ENCODE measurements at regions not wholly inside any gene's neighbourhood (a gene's known extent, or its start where the extent isn't known, plus 50 kb on each side); places are given as distances from the start of the nearest gene placed in this dataset.

- ChIA-PET POLR2A (no interaction called here), CTCF (no interaction called here)
- Histone ChIP-seq H3K27ac (ENCODE audit: extremely low read depth, low read depth, low read length) (no peak overlapping the region), H3K36me3 (ENCODE audit: control insufficient read depth in 2 of 2, insufficient read depth in 1 of 2, low read length in 2 of 2) (no peaks in the 10 kb centered on the region), H3K9me3 (ENCODE audit: control insufficient read depth, insufficient read depth, low read depth, low read length) (no peaks in the 10 kb centered on the region), H3K4me3 (ENCODE audit: low read depth, low read length) (no peak overlapping the region), H3K4me1 (ENCODE audit: control insufficient read depth, insufficient read depth, low read length) (no peaks in the 10 kb centered on the region)
- TF ChIP-seq PRDM2 (tag by site-specific recombination; IDR thresholded peaks at IDR 0.05; ENCODE audit: borderline replicate concordance) (no peak), ZNF426 (tag by site-specific recombination; IDR thresholded peaks at IDR 0.05) (no peak), ZNF24 (tag by site-specific recombination; IDR thresholded peaks at IDR 0.05) (no peak)
These were observed 357.2 kb downstream of the COL11A1 start for GRCh38 chr1:102751111-102751510.

- no peak overlapping the region for H3K4me3 ChIP-seq (ENCODE audit: low read depth, low read length)
- H3K4me1 ChIP-seq (ENCODE audit: control insufficient read depth, insufficient read depth, low read length) = no peaks in the 10 kb centered on the region
- H3K9me3 ChIP-seq (ENCODE audit: control insufficient read depth, insufficient read depth, low read depth, low read length) = no peaks in the 10 kb centered on the region
- H3K27ac ChIP-seq (ENCODE audit: extremely low read depth, low read depth, low read length) = no peak overlapping the region
- CTCF ChIA-PET = no interaction called here
- H3K36me3 ChIP-seq (ENCODE audit: control insufficient read depth in 2 of 2, insufficient read depth in 1 of 2, low read length in 2 of 2) = no peaks in the 10 kb centered on the region
- POLR2A ChIA-PET = no interaction called here
- TF ChIP-seq ZBTB11 (tag by site-specific recombination; conservative IDR thresholded peaks at IDR 0.05; ENCODE audit: low read depth) (no peak), ZNF558 (tag by site-specific recombination; IDR thresholded peaks at IDR 0.05) (no peak), ZNF571 (tag by site-specific recombination; IDR thresholded peaks at IDR 0.05) (no peak), TCF7L2 (IDR thresholded peaks at IDR 0.05; ENCODE audit: borderline replicate concordance, low read depth, low read length) (no peak), GLIS2 (tag by site-specific recombination; IDR thresholded peaks at IDR 0.05) (no peak), BCL11B (tag by site-specific recombination; IDR thresholded peaks at IDR 0.05; ENCODE audit: low read depth) (no peak), PRDM2 (tag by site-specific recombination; IDR thresholded peaks at IDR 0.05; ENCODE audit: borderline replicate concordance) (no peak), PATZ1 (tag by site-specific recombination; IDR thresholded peaks at IDR 0.05) (no peak), BCL11A (tag by site-specific recombination; IDR thresholded peaks at IDR 0.05; ENCODE audit: low read depth) (no peak), EGR2 (tag by site-specific recombination; IDR thresholded peaks at IDR 0.05; ENCODE audit: low read depth) (no peak), SP2 (tag by site-specific recombination; IDR thresholded peaks at IDR 0.05) (no peak), ZNF768 (tag by site-specific recombination; IDR thresholded peaks at IDR 0.05) (no peak), PRDM6 (tag by site-specific recombination; IDR thresholded peaks at IDR 0.05) (no peak)
These were observed 365.9 kb downstream of the COL11A1 start for GRCh38 chr1:102742426-102742825.
